ENCODE measurements at regions not wholly inside any gene's neighbourhood (a gene's known extent, or its start where the extent isn't known, plus 50 kb on each side); places are given as distances from the start of the nearest gene placed in this dataset.

GRCh38 chr5:82349652-82350051 lies 71.5 kb upstream of the RPS23 start:
- DNase-seq (ENCODE audit: low read depth in 2 of 2, low spot score in 1 of 2): no peak

GRCh38 chr5:82348784-82349425 lies 70.8 kb upstream of the RPS23 start:
- no peak for DNase-seq (ENCODE audit: low read depth in 2 of 2, low spot score in 1 of 2)

DNA sequence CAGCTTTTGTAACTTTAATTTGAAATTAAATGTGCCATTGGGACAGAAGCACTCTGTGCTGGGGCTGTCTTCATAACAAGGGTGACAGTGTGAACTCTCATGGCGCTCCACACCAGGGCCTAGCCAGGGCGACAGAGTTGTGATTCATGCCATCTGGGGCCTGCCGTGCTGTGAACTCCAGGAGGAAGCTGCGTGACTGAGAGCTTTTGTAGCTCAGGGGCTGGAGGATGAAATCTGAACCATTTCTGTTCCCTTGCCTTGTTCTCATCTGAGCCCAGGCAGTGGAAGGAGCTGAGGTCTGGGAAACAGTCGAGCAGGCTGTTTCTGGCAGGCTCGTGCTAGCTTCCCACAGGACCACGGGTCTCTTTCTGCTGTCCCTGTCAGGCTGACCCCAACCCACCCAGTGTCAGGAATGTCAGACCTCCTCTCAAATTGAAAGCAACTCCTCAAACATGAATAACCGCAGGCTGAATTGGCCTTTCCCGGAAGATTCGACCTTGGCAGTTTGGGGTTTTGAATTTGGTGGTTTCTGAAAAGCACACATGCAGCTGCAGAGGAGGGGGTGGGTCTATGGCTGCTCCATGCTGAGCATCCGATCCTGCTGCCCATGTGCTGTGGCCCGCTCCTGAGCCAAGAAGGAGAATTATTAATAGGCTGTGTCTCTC lies 69.2 kb upstream of the RPS23 start:
- no peak for DNase-seq (ENCODE audit: low read depth in 2 of 2, low spot score in 1 of 2)

- no peak for DNase-seq (ENCODE audit: low read depth in 2 of 2, low spot score in 1 of 2)
Measured at GRCh38 chr5:82346399-82347165, 68.4 kb upstream of the RPS23 start.

DNA sequence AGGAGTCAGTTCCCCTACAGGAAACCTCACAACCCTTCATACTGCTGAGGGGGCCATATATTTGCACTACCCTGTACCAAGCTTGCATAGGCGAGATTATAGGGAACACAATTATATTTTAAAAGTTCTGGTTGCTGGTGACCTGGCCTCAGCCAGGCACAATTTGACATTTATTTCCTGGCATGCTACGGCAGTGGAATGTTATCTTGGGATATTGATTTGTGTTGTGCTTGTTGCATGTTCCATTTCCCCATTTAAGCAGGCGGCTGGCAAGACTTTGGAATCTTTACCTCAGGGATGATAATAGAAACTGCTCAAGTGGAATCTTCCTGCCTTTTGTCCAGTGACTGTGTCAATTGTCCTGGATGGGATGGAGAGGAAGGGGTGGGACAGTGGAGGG lies 67.0 kb upstream of the RPS23 start:
- no peak for DNase-seq (ENCODE audit: low read depth in 2 of 2, low spot score in 1 of 2)

DNA sequence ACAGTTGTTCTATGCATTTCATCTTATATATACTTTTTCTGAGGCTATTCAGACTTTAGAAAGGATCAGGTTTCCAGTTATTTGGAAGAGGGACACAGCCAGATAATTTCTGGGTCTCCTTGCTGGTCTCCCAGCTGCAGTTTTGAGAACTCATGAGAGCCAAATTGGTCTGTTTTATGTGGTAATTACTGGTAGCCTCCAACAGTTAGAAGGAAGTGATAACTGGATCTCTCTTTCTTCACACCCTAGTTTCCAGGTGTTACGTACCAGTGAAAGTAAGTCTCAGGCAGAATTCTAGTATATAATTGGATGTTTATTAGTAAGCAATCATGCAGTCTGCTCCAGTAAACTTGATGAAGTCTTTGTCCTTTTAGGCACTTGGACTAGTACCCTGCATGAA lies 63.2 kb upstream of the RPS23 start:
- DNase-seq (ENCODE audit: low read depth in 2 of 2, low spot score in 1 of 2): no peak

DNA sequence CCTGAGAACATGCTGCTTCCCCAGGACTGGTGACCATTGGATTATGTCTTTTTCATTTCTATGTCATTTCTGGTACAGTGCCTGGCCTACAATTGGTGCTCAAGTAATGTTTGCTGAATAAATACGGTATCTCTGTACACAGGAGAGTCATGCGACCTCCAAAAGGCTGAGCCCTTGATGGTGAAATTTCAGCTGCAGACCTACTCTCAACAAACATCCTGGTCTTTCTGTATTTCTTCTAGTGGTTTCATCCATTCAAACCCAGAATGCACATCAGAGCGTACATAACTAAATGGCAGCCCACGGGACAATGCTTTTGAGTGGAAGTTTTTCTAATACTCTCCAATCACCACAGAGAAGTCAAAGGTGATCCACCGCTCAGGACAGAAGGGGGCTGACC lies 62.6 kb upstream of the RPS23 start:
- no peak for DNase-seq (ENCODE audit: low read depth in 2 of 2, low spot score in 1 of 2)

GRCh38 chr5:82339792-82340191 lies 61.6 kb upstream of the RPS23 start:
- DNase-seq (ENCODE audit: low read depth in 2 of 2, low spot score in 1 of 2): no peak

GRCh38 chr5:82338771-82339373 lies 60.7 kb upstream of the RPS23 start:
- no peak for DNase-seq (ENCODE audit: low read depth in 2 of 2, low spot score in 1 of 2)

GRCh38 chr5:82336959-82337351 lies 58.8 kb upstream of the RPS23 start:
- DNase-seq (ENCODE audit: low read depth in 2 of 2, low spot score in 1 of 2): no peak

GRCh38 chr5:82336226-82336958 lies 58.2 kb upstream of the RPS23 start:
- no peak for DNase-seq (ENCODE audit: low read depth in 2 of 2, low spot score in 1 of 2)

GRCh38 chr5:82335806-82336205 lies 57.7 kb upstream of the RPS23 start:
- no peak for DNase-seq (ENCODE audit: low read depth in 2 of 2, low spot score in 1 of 2)

DNA sequence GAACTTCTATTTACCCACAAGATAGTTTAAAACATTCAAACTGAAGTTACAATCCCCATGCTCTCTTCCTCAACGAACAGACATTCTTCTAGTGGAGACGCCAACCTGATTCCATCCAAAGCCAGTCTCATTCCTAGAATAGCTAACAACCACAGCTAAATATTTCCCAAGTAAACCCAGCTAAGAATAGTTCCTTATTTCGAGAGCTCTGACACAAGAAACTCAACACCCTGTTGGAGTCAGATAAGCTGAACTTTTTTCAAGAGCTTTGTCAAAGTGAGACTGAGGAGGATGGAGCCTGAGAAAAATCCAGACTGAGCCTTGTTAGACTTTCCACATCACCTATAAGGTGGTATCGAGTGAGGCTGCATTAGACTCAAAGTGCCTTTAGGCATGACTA lies 56.7 kb upstream of the RPS23 start:
- DNase-seq (ENCODE audit: low read depth in 2 of 2, low spot score in 1 of 2): no peak

DNA sequence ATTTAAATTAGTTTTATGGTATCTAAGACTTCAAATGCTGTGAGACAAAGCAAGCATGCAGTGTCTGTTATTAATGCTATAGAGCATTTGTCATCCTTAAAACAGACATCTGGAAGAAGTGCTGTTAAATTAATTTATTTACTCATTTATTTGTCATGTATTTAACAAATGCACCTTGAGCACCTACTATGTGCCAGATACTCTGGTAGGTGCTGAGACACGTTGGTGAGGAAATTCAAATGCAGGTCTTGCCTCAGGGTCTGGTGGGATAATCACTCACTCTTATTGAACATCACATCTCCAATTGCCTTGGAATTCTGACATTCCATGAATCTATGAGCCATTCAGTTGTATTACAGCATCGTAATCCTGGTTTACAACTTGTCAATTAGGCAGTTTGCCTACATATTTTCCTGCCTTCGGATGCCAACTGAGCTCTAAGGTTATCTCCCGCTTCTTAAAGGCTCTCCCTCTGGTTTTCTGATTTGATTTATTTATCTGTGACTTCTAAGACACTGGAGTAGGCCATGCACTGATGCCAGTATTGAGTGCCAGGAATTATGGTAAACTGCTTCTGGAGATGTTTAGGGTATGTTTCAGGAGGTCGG lies 56.0 kb upstream of the RPS23 start:
- DNase-seq (ENCODE audit: low read depth in 2 of 2, low spot score in 1 of 2): no peak

DNA sequence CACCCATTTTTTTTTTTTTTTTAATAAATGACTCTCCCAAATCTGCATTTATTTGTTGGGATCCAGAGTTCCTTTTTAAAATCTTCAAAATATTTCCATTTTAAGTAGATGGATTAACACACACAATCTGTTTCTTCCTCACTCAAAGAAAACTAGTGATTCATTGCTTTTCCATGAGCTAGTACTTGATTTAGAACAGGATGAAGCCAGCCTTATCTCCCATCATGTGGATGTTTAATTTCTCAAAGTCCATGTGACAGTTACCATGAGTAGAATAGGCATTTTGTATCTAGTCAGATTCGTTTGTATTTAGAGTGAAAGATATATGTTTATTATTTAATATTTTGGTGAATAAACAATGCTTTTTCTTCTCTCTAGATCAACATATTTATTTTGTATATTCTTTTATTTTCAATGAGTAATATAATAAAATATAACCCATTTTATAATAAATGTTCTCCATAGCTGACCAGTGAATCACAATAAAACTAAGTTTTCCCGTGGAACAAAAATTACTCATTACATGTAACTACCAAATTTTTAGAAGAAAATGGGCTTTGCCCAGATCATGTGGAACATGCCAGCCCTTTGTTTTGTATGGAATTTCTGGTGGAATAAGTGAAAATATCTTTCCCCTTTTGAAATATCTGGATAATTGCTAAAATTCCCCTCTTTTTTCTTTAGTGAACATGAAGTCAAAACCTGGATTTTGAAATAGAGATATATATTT lies 54.9 kb upstream of the RPS23 start:
- no peak for DNase-seq (ENCODE audit: low read depth in 2 of 2, low spot score in 1 of 2)

DNA sequence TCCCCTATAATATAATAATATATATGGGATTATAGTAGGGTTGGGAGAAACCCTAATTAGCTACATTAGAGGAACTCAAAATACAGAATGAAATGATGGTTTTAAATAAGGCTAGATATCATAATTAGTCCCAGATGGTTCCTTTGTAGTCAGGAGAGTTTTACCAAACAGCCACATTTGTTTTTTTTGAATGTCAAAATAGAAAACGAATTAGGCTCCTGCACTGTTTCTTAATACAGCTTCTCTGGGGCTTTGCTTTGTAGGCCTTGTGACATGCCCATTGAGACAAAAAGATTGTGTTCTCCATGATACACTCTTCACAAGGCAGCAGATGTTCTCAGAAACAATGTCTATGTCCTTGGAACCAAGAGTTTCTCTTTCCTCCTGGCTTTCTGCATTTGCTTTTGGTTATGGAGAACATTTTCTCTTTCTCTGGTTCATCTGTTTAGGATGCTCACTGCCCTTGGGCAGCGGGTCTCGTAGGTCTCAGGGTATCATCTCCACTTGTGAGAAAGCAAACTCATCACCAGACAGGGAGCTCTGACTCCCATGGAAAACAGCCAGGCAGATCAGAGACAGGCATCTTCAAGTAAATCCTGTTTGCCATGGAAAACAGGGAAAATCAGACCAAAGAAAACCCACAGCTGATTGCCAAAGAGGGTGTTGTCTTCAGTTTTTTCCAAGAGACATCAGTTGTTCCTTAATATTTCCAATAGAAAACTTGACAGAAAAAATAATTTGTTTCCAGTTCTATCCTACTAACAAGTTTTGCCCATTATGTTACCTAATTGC lies 54.1 kb upstream of the RPS23 start:
- DNase-seq (ENCODE audit: low read depth in 2 of 2, low spot score in 1 of 2): no peak

DNA sequence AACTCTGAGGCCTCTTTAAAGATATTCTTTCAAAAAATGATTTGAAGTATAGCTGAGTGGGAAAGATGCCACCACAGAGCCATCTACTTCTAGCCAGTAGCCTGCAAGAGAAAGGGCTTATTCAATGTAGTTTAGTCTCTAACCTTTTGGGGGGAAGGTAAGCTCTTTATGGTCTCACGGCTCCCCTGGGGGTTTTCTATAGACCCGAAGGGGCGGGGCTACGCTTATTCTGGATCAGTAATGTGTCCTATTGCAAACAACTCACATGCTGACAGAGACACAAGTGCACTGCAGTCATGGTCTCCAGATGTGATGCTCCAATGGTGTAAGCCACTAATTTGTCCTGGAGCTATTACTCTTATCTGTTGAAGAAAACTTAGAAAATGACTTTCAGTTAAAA lies 53.4 kb upstream of the RPS23 start:
- no peak for DNase-seq (ENCODE audit: low read depth in 2 of 2, low spot score in 1 of 2)

- DNase-seq (ENCODE audit: low read depth in 2 of 2, low spot score in 1 of 2): no peak
Measured at GRCh38 chr5:82330530-82331270, 52.5 kb upstream of the RPS23 start.

DNA sequence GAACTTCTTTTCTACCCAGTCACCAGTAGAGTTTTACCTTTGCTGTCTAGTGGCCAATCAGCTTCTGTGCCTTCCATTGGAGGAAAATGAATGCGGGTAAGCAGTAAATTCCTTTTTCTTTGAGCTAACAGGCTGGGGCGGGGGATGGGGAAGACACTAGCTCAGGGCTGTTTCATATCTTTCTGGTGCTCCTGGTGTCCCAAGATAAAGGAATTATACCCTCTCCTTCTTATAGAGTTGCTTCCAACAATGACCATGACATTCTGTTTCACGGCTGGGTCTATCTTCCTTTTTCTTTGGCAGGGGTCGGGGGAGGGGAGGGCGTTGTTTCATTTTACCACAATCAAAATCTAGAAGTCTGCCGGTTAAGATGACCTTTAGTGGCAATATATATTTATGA lies 51.2 kb upstream of the RPS23 start:
- DNase-seq (ENCODE audit: low read depth in 2 of 2, low spot score in 1 of 2): no peak

Measured in stimulated activated CD8-positive, alpha-beta memory T cell treated with anti-CD3 and anti-CD28 coated beads, Interleukin-4, amount 100 ng/mL, for 1 hour (primary cell).